Ishikawa (cell line): ENCODE measurements at regions not wholly inside any gene's neighbourhood (a gene's known extent, or its start where the extent isn't known, plus 50 kb on each side); places are given as distances from the start of the nearest gene placed in this dataset.

Experiments used
- CEBPB ChIP-seq: IDR thresholded peaks from 2 replicates; pipeline ENCODE4 v1.6.1; 2012
- EGR1 ChIP-seq: IDR thresholded peaks from 2 replicates; pipeline ENCODE4 v1.6.1; 2012
- EP300 ChIP-seq: IDR thresholded peaks from 2 replicates; pipeline ENCODE4 v1.6.1; 2012; ENCODE audit warnings: borderline replicate concordance
- FOXM1 ChIP-seq: IDR thresholded peaks from 2 replicates; pipeline ENCODE4 v1.6.1; 2012; ENCODE audit warnings: low read depth, borderline replicate concordance
- NFIC ChIP-seq: IDR thresholded peaks from 2 replicates; pipeline ENCODE4 v1.6.1; 2012
- RAD21 ChIP-seq: IDR thresholded peaks from 2 replicates; pipeline ENCODE4 v1.6.1; 2012; ENCODE audit warnings: low read depth
- TAF1 ChIP-seq: IDR thresholded peaks from 2 replicates; pipeline ENCODE4 v1.6.1; 2012; ENCODE audit warnings: low read depth, mild to moderate bottlenecking
- TCF12 ChIP-seq: IDR thresholded peaks from 2 replicates; pipeline ENCODE4 v1.6.1; 2012; ENCODE audit warnings: low read depth
- TEAD4 ChIP-seq: IDR thresholded peaks from 2 replicates; pipeline ENCODE4 v1.6.1; 2012
- YY1 ChIP-seq: IDR thresholded peaks from 2 replicates; pipeline ENCODE4 v1.6.1; 2012; ENCODE audit warnings: low read depth
- ZBTB7A ChIP-seq: IDR thresholded peaks from 2 replicates; pipeline ENCODE4 v1.6.1; 2012; ENCODE audit warnings: low read depth

- TF ChIP-seq RAD21 (no peak), EP300 (no peak), TEAD4 (no peak), YY1 (no peak), ZBTB7A (no peak), FOXM1 (no peak), EGR1 (no peak), CEBPB (no peak), TAF1 (no peak), NFIC (no peak), TCF12 (no peak)
Measured at GRCh38 chr9:36461323-36461722, 61.3 kb upstream of the RNF38 start.
